Activated CD4-positive, alpha-beta T cell treated with anti-CD3 and anti-CD28 coated beads for 36 hours (primary cell): ENCODE measurements at regions not wholly inside any gene's neighbourhood (a gene's known extent, or its start where the extent isn't known, plus 50 kb on each side); places are given as distances from the start of the nearest gene placed in this dataset.

Experiments
- ATAC-seq: fragments of 200-7000 bp; cut with Tn5 transposase; one replicate; pipeline ENCODE4 v1.10.0; 2021; ENCODE audit warnings: mild to moderate bottlenecking, moderate library complexity
- CTCF ChIA-PET: fragments of 350-600 bp; sonication (Branson Sonifier 250); formaldehyde crosslinking; loops from one replicate; lab custom pipeline; 2021; ENCODE audit warnings: antibody characterized with exemption; lab: Charles Lee
- POLR2A ChIA-PET: fragments of 350-600 bp; sonication (Branson Sonifier 250); formaldehyde crosslinking; loops from one replicate; lab custom pipeline; 2021; ENCODE audit warnings: antibody characterized with exemption, inconsistent platforms; lab: Charles Lee
- DNase-seq: peaks from one replicate; pipeline ENCODE4 v3.0.0-alpha.2; 2020
- H3K27ac Mint-ChIP-seq: one replicate; pipeline ENCODE4 v1.8.0; 2021; ENCODE audit warnings: mixed read lengths
- H3K27me3 Mint-ChIP-seq: one replicate; pipeline ENCODE4 v1.8.0; 2021; ENCODE audit warnings: mixed read lengths
- H3K36me3 Mint-ChIP-seq: one replicate; pipeline ENCODE4 v1.8.0; 2021; ENCODE audit warnings: low read depth, mixed read lengths
- H3K4me1 Mint-ChIP-seq: one replicate; pipeline ENCODE4 v1.8.0; 2021; ENCODE audit warnings: mixed read lengths
- H3K4me3 Mint-ChIP-seq: one replicate; pipeline ENCODE4 v1.8.0; 2021; ENCODE audit warnings: mild to moderate bottlenecking, moderate library complexity, mixed read lengths
- H3K9me3 Mint-ChIP-seq: one replicate; pipeline ENCODE4 v1.8.0; 2021; ENCODE audit warnings: low read depth, mixed read lengths
- intact Hi-C, 2 experiments: fragments of 100-400 bp; cut with DNase I in 1 of 2; cut with micrococcal nuclease in 1 of 2; formaldehyde crosslinking; loops; one replicate each; pipeline versions ENCODE4 v1.14.2 to v1.15.1; 2022 to 2024; cut with DNase I, micrococcal nuclease

GRCh38 chrX:150052226-150052625, 113.9 kb upstream of the EOLA2 start:
- no peaks in the 10 kb centered on the region for H3K4me1 Mint-ChIP-seq
- ChIA-PET CTCF (no interaction called here), POLR2A (no interaction called here)
- no peaks in the 10 kb centered on the region for H3K36me3 Mint-ChIP-seq
- no peaks in the 10 kb centered on the region for H3K9me3 Mint-ChIP-seq
- no peak overlapping the region for H3K4me3 Mint-ChIP-seq
- ATAC-seq (no peak), DNase-seq (no peak)
- peaks cover under 1% of the 10 kb centered on the region for H3K27me3 Mint-ChIP-seq
- no peak overlapping the region for H3K27ac Mint-ChIP-seq
- intact Hi-C loops = no loop called here

DNA sequence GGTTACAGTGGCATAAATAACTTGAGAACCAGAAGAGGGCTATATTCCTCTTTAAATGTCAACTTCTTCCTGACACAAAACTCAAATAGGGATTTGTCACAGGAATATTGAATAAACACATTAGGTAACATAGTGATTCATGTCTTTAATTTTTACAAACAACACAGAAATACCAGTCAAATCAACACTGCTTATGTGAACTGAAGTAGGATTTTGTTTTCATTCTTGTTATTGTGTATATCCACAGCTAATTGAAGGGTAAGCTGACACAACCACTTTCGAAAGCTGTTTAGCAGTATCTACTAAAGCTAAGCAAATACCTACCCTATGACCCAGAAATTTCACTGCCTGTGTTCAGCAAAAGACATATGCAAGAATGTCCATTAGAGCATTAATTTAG, 120.4 kb upstream of the EOLA2 start:
- intact Hi-C loops = no loop called here
- no peak overlapping the region for H3K27ac Mint-ChIP-seq
- POLR2A ChIA-PET = no interaction called here
- no peaks in the 10 kb centered on the region for H3K36me3 Mint-ChIP-seq
- ATAC-seq (no peak), DNase-seq (no peak)
- CTCF ChIA-PET = no interaction called here
- H3K4me3 Mint-ChIP-seq = no peak overlapping the region
- H3K27me3 Mint-ChIP-seq = peaks cover 3% of the 10 kb centered on the region
- H3K4me1 Mint-ChIP-seq = no peaks in the 10 kb centered on the region
- no peaks in the 10 kb centered on the region for H3K9me3 Mint-ChIP-seq

- intact Hi-C loops = no loop called here
- CTCF ChIA-PET = interaction anchor here (0.5 to 0.7 kb wide), 2 partner anchors 11 to 144 kb away, joined by 3 to 4 read pairs; no protein-coding TSS in a partner anchor
Observed at GRCh38 chrX:150060406-150060805, 122.1 kb upstream of the EOLA2 start.

GRCh38 chrX:150062292-150063137, 124.2 kb upstream of the EOLA2 start:
- POLR2A ChIA-PET = no interaction called here
- Mint-ChIP-seq H3K27ac (no peak overlapping the region), H3K36me3 (no peaks in the 10 kb centered on the region), H3K4me1 (no peaks in the 10 kb centered on the region), H3K9me3 (no peaks in the 10 kb centered on the region), H3K4me3 (no peak overlapping the region), H3K27me3 (peaks cover 2% of the 10 kb centered on the region)
- ATAC-seq (no peak), DNase-seq (no peak)
- CTCF ChIA-PET = no interaction called here
- intact Hi-C loops = no loop called here

More at GRCh38 chrX:150060406-150060805, 122.1 kb upstream of the EOLA2 start:
- H3K27me3 Mint-ChIP-seq = peaks cover 4% of the 10 kb centered on the region
- no peak overlapping the region for H3K27ac Mint-ChIP-seq
- no peaks in the 10 kb centered on the region for H3K36me3 Mint-ChIP-seq
- no peak overlapping the region for H3K4me3 Mint-ChIP-seq
- no peak for ATAC-seq
- no peak for DNase-seq
- POLR2A ChIA-PET = no interaction called here
- H3K9me3 Mint-ChIP-seq = no peaks in the 10 kb centered on the region
- H3K4me1 Mint-ChIP-seq = no peaks in the 10 kb centered on the region

GRCh38 chrX:150063138-150063518, 124.8 kb upstream of the EOLA2 start:
- Mint-ChIP-seq H3K27me3 (peaks cover 2% of the 10 kb centered on the region), H3K4me3 (no peak overlapping the region), H3K9me3 (no peaks in the 10 kb centered on the region), H3K36me3 (no peaks in the 10 kb centered on the region), H3K4me1 (no peaks in the 10 kb centered on the region), H3K27ac (no peak overlapping the region)
- POLR2A ChIA-PET = no interaction called here
- no peak for ATAC-seq
- no peak for DNase-seq
- CTCF ChIA-PET = no interaction called here
- intact Hi-C loops = no loop called here

DNA sequence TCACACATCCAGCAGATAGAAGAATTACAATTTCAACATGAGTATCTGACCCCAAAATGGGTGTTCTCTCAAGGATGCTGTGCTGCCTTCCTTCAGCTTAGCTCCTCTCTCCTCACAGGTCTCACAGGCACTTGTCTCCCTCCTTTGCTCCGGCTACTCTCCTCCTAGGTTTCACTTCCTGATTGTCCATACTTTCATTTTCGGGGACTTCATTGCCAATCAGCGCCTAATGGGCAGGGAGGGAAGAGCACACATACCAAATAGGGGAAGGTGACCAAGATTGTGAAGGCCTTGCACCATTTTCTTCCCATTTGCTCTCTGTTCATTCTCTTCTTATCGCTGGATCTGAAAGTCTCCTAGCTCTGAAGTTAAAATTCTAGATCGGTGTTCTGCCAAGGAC, 125.4 kb upstream of the EOLA2 start:
- intact Hi-C loops = no loop called here
- DNase-seq = no peak
- no peaks in the 10 kb centered on the region for H3K9me3 Mint-ChIP-seq
- ATAC-seq = no peak
- no peak overlapping the region for H3K4me3 Mint-ChIP-seq
- H3K27ac Mint-ChIP-seq = no peak overlapping the region
- peaks cover 2% of the 10 kb centered on the region for H3K27me3 Mint-ChIP-seq
- CTCF ChIA-PET = interaction anchor here (0.6 kb wide), 1 partner anchor 415 kb away, joined by 3 read pairs; no protein-coding TSS in a partner anchor
- no peaks in the 10 kb centered on the region for H3K4me1 Mint-ChIP-seq
- no peaks in the 10 kb centered on the region for H3K36me3 Mint-ChIP-seq
- POLR2A ChIA-PET = no interaction called here

DNA sequence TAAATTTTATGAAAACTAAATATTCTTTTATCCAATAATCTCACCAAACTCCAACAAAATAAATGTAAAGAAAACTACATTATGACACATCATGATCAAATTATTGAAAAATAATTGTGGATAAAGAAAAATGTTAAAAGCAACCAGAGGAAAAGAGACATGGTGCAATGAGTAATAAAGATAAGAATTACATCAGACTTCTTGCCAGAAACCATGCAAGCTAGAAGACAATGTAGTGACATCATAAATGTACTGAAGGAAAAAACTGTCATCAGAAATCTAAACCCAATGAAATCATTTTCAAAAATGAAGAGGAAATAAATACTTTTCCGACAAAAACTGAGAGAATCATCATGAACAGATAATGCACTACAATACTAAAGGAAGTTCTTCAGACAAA, 135.9 kb upstream of the EOLA2 start:
- H3K9me3 Mint-ChIP-seq = no peaks in the 10 kb centered on the region
- CTCF ChIA-PET = no interaction called here
- intact Hi-C loops = no loop called here

DNA sequence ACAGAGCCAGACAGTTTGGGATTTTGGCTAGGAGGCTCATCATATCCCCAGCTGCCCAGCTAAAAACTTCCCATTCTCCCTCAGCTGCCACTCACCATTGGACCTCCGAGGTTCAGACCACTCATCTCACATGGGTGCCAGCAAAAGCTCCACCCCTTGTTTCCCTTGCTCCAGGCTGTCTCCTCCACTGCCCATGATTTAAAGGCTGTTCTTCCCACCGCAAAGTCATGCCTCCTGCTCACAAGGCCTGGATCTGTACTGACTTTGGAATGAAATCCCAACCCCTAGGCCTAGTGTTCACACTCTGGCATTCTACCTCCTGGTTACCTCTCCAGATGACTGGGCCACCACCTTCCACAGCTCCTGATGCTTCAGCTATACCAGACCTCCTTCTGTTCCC, 142.2 kb upstream of the EOLA2 start:
- no peak for ATAC-seq

More for the DNA sequence above, 135.9 kb upstream of the EOLA2 start:
- POLR2A ChIA-PET = no interaction called here
- Mint-ChIP-seq H3K4me1 (no peaks in the 10 kb centered on the region), H3K36me3 (no peaks in the 10 kb centered on the region), H3K4me3 (no peak overlapping the region), H3K27ac (no peak overlapping the region), H3K27me3 (no peaks in the 10 kb centered on the region)
- no peak for DNase-seq
- ATAC-seq = no peak

GRCh38 chrX:150081076-150081475, 142.8 kb upstream of the EOLA2 start:
- H3K27me3 Mint-ChIP-seq = no peaks in the 10 kb centered on the region
- no peak for ATAC-seq
- intact Hi-C loops = no loop called here

More for the DNA sequence above, 142.2 kb upstream of the EOLA2 start:
- Mint-ChIP-seq H3K4me3 (no peak overlapping the region), H3K4me1 (no peaks in the 10 kb centered on the region), H3K9me3 (no peaks in the 10 kb centered on the region), H3K27me3 (no peaks in the 10 kb centered on the region), H3K36me3 (no peaks in the 10 kb centered on the region), H3K27ac (no peak overlapping the region)
- ChIA-PET CTCF (no interaction called here), POLR2A (no interaction called here)
- DNase-seq = no peak
- intact Hi-C loops = no loop called here

DNA sequence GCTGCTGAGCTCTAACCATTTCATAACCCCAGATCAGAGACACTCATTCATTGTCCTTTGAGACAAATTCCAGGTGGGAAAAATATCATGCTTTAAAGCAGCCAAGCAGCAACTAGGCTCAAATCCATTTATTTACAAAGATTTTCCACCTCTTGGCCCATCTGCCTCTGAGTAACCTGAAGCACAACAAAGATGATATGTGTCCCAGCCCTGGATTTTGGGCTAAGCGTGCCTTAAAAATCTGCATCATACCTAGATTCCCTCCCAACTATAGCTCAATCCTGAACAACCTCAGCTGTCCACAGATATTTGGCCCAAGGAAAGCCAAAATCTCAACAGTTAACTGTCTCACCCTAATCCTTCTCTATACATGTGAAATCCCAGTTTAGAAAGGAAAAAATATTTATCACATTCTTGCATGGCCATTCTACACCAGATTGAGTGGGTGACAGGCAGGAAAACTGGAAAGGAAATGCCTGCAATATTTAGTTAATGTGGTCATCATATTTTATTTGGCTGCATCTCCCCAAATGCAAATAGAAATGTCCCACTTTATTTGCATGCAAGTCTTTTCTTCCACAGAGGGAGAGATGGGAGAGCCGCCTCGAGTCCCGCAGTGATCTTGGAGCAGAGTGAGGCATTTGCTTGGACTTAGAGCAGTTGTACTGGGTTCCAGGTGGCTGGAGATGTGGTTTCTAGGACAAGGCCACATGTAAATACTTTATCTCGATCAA, 146.4 kb upstream of the EOLA2 start:
- H3K27ac Mint-ChIP-seq = no peak overlapping the region
- H3K9me3 Mint-ChIP-seq = no peaks in the 10 kb centered on the region
- ChIA-PET POLR2A (no interaction called here), CTCF (interaction anchor here (0.8 kb wide), 1 partner anchor 273 kb away, joined by 3 read pairs; no protein-coding TSS in a partner anchor)
- H3K4me3 Mint-ChIP-seq = no peak overlapping the region
- intact Hi-C loops = no loop called here
- H3K4me1 Mint-ChIP-seq = no peaks in the 10 kb centered on the region
- ATAC-seq (no peak), DNase-seq (no peak)
- H3K27me3 Mint-ChIP-seq = no peaks in the 10 kb centered on the region
- no peaks in the 10 kb centered on the region for H3K36me3 Mint-ChIP-seq

More at GRCh38 chrX:150081076-150081475, 142.8 kb upstream of the EOLA2 start:
- H3K4me1 Mint-ChIP-seq = no peaks in the 10 kb centered on the region
- H3K36me3 Mint-ChIP-seq = no peaks in the 10 kb centered on the region
- H3K4me3 Mint-ChIP-seq = no peak overlapping the region
- no peak overlapping the region for H3K27ac Mint-ChIP-seq
- no peak for DNase-seq
- ChIA-PET POLR2A (no interaction called here), CTCF (no interaction called here)
- no peaks in the 10 kb centered on the region for H3K9me3 Mint-ChIP-seq

GRCh38 chrX:150085881-150086280, 147.6 kb upstream of the EOLA2 start:
- CTCF ChIA-PET = no interaction called here
- H3K36me3 Mint-ChIP-seq = no peaks in the 10 kb centered on the region
- intact Hi-C loops = no loop called here

DNA sequence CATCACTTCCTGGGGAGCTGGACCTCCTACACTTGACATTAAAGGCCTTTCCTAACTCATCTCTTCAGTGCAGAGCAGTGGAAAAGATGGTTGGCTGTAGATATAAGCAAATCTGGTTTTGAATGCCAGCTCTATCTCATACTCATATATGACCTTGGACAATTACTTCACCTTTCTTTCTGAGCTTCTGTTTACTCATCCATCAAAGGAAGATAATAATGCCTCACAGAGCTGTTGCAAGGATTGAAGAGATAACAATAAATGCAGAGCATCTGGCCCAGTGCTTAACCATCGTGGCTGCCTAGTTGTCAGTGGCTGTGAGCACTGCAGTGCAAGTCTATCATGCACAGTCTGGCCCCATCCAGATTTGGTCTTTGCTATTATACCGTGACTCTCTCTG, 148.1 kb upstream of the EOLA2 start:
- CTCF ChIA-PET = no interaction called here

More at GRCh38 chrX:150085881-150086280, 147.6 kb upstream of the EOLA2 start:
- Mint-ChIP-seq H3K4me1 (no peaks in the 10 kb centered on the region), H3K4me3 (no peak overlapping the region), H3K27ac (no peak overlapping the region), H3K27me3 (no peaks in the 10 kb centered on the region), H3K9me3 (no peaks in the 10 kb centered on the region)
- POLR2A ChIA-PET = no interaction called here
- no peak for DNase-seq
- ATAC-seq = no peak

More for the DNA sequence above, 148.1 kb upstream of the EOLA2 start:
- DNase-seq (no peak), ATAC-seq (no peak)
- no peaks in the 10 kb centered on the region for H3K4me1 Mint-ChIP-seq
- no peaks in the 10 kb centered on the region for H3K9me3 Mint-ChIP-seq
- H3K27ac Mint-ChIP-seq = no peak overlapping the region
- H3K27me3 Mint-ChIP-seq = no peaks in the 10 kb centered on the region
- H3K36me3 Mint-ChIP-seq = no peaks in the 10 kb centered on the region
- POLR2A ChIA-PET = no interaction called here
- intact Hi-C loops = no loop called here
- H3K4me3 Mint-ChIP-seq = no peak overlapping the region
